Mesendoderm (in vitro differentiated cells): ENCODE measurements at regions not wholly inside any gene's neighbourhood (a gene's known extent, or its start where the extent isn't known, plus 50 kb on each side); places are given as distances from the start of the nearest gene placed in this dataset.

ENCODE experiments used
- DNase-seq: peaks from one replicate; pipeline ENCODE4 v3.0.0; 2013
- H2AK5ac ChIP-seq: 2 replicates; pipeline ENCODE4 v1.6.1; 2013; ENCODE audit warnings: low read length, inconsistent platforms
- H2BK120ac ChIP-seq: 2 replicates; pipeline ENCODE4 v1.6.1; 2013; ENCODE audit warnings: low read depth, mild to moderate bottlenecking, low read length, moderate library complexity, mixed read lengths
- H2BK15ac ChIP-seq: replicated peaks from 2 replicates; pipeline ENCODE4 v1.6.1; 2013; ENCODE audit warnings: low read depth, mild to moderate bottlenecking, moderate library complexity
- H2BK5ac ChIP-seq: 2 replicates; pipeline ENCODE4 v1.6.1; 2013; ENCODE audit warnings: low read length, inconsistent platforms
- H3K18ac ChIP-seq: 2 replicates; pipeline ENCODE4 v1.6.1; 2013; ENCODE audit warnings: mild to moderate bottlenecking, low read length, mixed read lengths
- H3K23ac ChIP-seq: one replicate; pipeline ENCODE4 v1.6.1; 2013; ENCODE audit warnings: low read length
- H3K27ac ChIP-seq: 2 replicates; pipeline ENCODE4 v1.5.1; 2013; ENCODE audit warnings: low read depth, mild to moderate bottlenecking, inconsistent platforms, low read length, moderate library complexity
- H3K27me3 ChIP-seq: 2 replicates; pipeline ENCODE4 v1.6.1; 2013; ENCODE audit warnings: low read length, control low read depth, mild to moderate bottlenecking, inconsistent platforms; ENCODE audit not compliant: insufficient read depth, poor library complexity
- H3K36me3 ChIP-seq: 2 replicates; pipeline ENCODE4 v1.6.1; 2013; ENCODE audit warnings: low read length, inconsistent platforms; ENCODE audit not compliant: control insufficient read depth, insufficient read depth
- H3K4ac ChIP-seq: one replicate; pipeline ENCODE4 v1.6.1; 2013; ENCODE audit warnings: low read depth, mild to moderate bottlenecking, low read length, moderate library complexity
- H3K4me1 ChIP-seq: 2 replicates; pipeline ENCODE4 v1.6.1; 2013; ENCODE audit warnings: low read depth, low read length, inconsistent platforms; ENCODE audit not compliant: control insufficient read depth
- H3K4me2 ChIP-seq: 2 replicates; pipeline ENCODE4 v1.6.1; 2013; ENCODE audit warnings: low read length
- H3K4me3 ChIP-seq: 2 replicates; pipeline ENCODE4 v1.5.1; 2013; ENCODE audit warnings: mild to moderate bottlenecking, low read length
- H3K56ac ChIP-seq: one replicate; pipeline ENCODE4 v1.6.1; 2013; ENCODE audit warnings: low read length
- H3K79me1 ChIP-seq: 2 replicates; pipeline ENCODE4 v1.6.1; 2013; ENCODE audit warnings: low read length, inconsistent platforms
- H3K79me2 ChIP-seq: 2 replicates; pipeline ENCODE4 v1.6.1; 2013; ENCODE audit warnings: mild to moderate bottlenecking, low read length; ENCODE audit not compliant: control insufficient read depth, insufficient read depth
- H3K9ac ChIP-seq: 2 replicates; pipeline ENCODE4 v1.6.1; 2013; ENCODE audit warnings: low read length, inconsistent platforms
- H4K5ac ChIP-seq: one replicate; pipeline ENCODE4 v1.6.1; 2013; ENCODE audit warnings: low read length
- H4K8ac ChIP-seq: one replicate; pipeline ENCODE4 v1.6.1; 2013; ENCODE audit warnings: low read depth, mild to moderate bottlenecking, control low read depth, low read length, moderate library complexity
- WGBS: extraction: QIAGEN DNeasy Blood & Tissue Kit; methylation state at CpG from one replicate; pipeline ENCODE4 v1.1.7; 2013; ENCODE audit warnings: low lambda C conversion rate, missing lambda C conversion rate; ENCODE audit not compliant: insufficient coverage; ENCODE audit errors: extremely low coverage; 5-methylcytosine and 5-hydroxymethylcytosine counted together

GRCh38 chr20:24316731-24317130, 152.7 kb upstream of the SYNDIG1 start:
- H3K4me1 ChIP-seq, result no peaks in the 10 kb centered on the region
- WGBS, result no CpG with 5 or more reads among the region's 2 CpGs

GRCh38 chr20:24314053-24314452, 155.4 kb upstream of the SYNDIG1 start:
- DNase-seq, result no peak

More at GRCh38 chr20:24316731-24317130, 152.7 kb upstream of the SYNDIG1 start:
- no peak for DNase-seq
- Histone ChIP-seq H2BK15ac (no peak overlapping the region), H2BK120ac (no peak overlapping the region), H3K4ac (no peak overlapping the region), H2BK5ac (no peak overlapping the region), H3K18ac (no peak overlapping the region), H3K79me1 (no peaks in the 10 kb centered on the region), H3K27me3 (no peaks in the 10 kb centered on the region), H3K27ac (no peak overlapping the region), H3K79me2 (no peaks in the 10 kb centered on the region), H3K36me3 (no peaks in the 10 kb centered on the region), H3K4me2 (no peak overlapping the region), H3K56ac (no peak overlapping the region), H3K4me3 (no peak overlapping the region), H4K5ac (no peak overlapping the region), H3K9ac (no peak overlapping the region), H3K23ac (no peak overlapping the region), H4K8ac (no peak overlapping the region), H2AK5ac (no peak overlapping the region)

GRCh38 chr20:24309596-24309995, 159.8 kb upstream of the SYNDIG1 start:
- no peak overlapping the region for H4K8ac ChIP-seq
- no peak overlapping the region for H4K5ac ChIP-seq
- H3K56ac ChIP-seq, result no peak overlapping the region
- H3K4me2 ChIP-seq, result no peak overlapping the region
- H2AK5ac ChIP-seq, result no peak overlapping the region
- no CpG with 5 or more reads among the region's 2 CpGs for WGBS
- no peak overlapping the region for H3K9ac ChIP-seq
- H3K27ac ChIP-seq, result no peak overlapping the region
- H2BK5ac ChIP-seq, result no peak overlapping the region
- H3K79me2 ChIP-seq, result no peaks in the 10 kb centered on the region
- peak; percentile 29 for DNase-seq
- H3K23ac ChIP-seq, result no peak overlapping the region
- H3K79me1 ChIP-seq, result no peaks in the 10 kb centered on the region
- H3K4me1 ChIP-seq, result no peaks in the 10 kb centered on the region
- H3K18ac ChIP-seq, result no peak overlapping the region
- H2BK15ac ChIP-seq, result no peak overlapping the region
- H3K4ac ChIP-seq, result no peak overlapping the region
- H2BK120ac ChIP-seq, result no peak overlapping the region
- no peaks in the 10 kb centered on the region for H3K36me3 ChIP-seq
- H3K4me3 ChIP-seq, result no peak overlapping the region
- H3K27me3 ChIP-seq, result no peaks in the 10 kb centered on the region

More at GRCh38 chr20:24314053-24314452, 155.4 kb upstream of the SYNDIG1 start:
- Histone ChIP-seq H2BK5ac (no peak overlapping the region), H3K27ac (no peak overlapping the region), H3K56ac (no peak overlapping the region), H3K18ac (no peak overlapping the region), H2BK15ac (no peak overlapping the region), H3K4me1 (no peaks in the 10 kb centered on the region), H3K23ac (no peak overlapping the region), H3K4ac (no peak overlapping the region), H3K4me2 (no peak overlapping the region), H3K79me2 (no peaks in the 10 kb centered on the region), H3K9ac (no peak overlapping the region), H3K27me3 (no peaks in the 10 kb centered on the region), H3K79me1 (no peaks in the 10 kb centered on the region), H4K5ac (no peak overlapping the region), H3K36me3 (no peaks in the 10 kb centered on the region), H3K4me3 (no peak overlapping the region), H4K8ac (no peak overlapping the region), H2AK5ac (no peak overlapping the region), H2BK120ac (no peak overlapping the region)
- WGBS, result no CpG with 5 or more reads among the region's 4 CpGs

GRCh38 chr20:24305371-24305770, 164.1 kb upstream of the SYNDIG1 start:
- no peak overlapping the region for H2BK120ac ChIP-seq
- H3K27me3 ChIP-seq, result no peaks in the 10 kb centered on the region
- no peak overlapping the region for H3K18ac ChIP-seq
- H3K79me1 ChIP-seq, result no peaks in the 10 kb centered on the region
- H3K79me2 ChIP-seq, result no peaks in the 10 kb centered on the region
- no peak overlapping the region for H2BK5ac ChIP-seq
- H3K56ac ChIP-seq, result no peak overlapping the region
- no CpG with 5 or more reads among the region's 6 CpGs for WGBS
- no peak overlapping the region for H3K4me2 ChIP-seq
- no peak overlapping the region for H3K27ac ChIP-seq
- H3K4ac ChIP-seq, result no peak overlapping the region
- H3K36me3 ChIP-seq, result no peaks in the 10 kb centered on the region
- H2BK15ac ChIP-seq, result no peak overlapping the region
- H3K4me1 ChIP-seq, result no peaks in the 10 kb centered on the region
- H3K4me3 ChIP-seq, result no peak overlapping the region
- no peak for DNase-seq
- H3K9ac ChIP-seq, result no peak overlapping the region
- H4K5ac ChIP-seq, result no peak overlapping the region
- no peak overlapping the region for H2AK5ac ChIP-seq
- H3K23ac ChIP-seq, result no peak overlapping the region
- no peak overlapping the region for H4K8ac ChIP-seq

- Histone ChIP-seq H3K4me3 (no peak overlapping the region), H3K79me1 (no peaks in the 10 kb centered on the region), H2BK15ac (no peak overlapping the region), H3K23ac (no peak overlapping the region), H3K4ac (no peak overlapping the region), H3K4me1 (no peaks in the 10 kb centered on the region), H4K5ac (no peak overlapping the region), H3K56ac (no peak overlapping the region), H2AK5ac (no peak overlapping the region), H3K79me2 (no peaks in the 10 kb centered on the region), H2BK120ac (no peak overlapping the region), H3K27me3 (no peaks in the 10 kb centered on the region), H3K4me2 (no peak overlapping the region), H3K36me3 (no peaks in the 10 kb centered on the region), H3K18ac (no peak overlapping the region), H4K8ac (no peak overlapping the region), H3K27ac (no peak overlapping the region), H3K9ac (no peak overlapping the region), H2BK5ac (no peak overlapping the region)
- WGBS, result no CpG with 5 or more reads among the region's 2 CpGs
- no peak for DNase-seq
Measured at GRCh38 chr20:24304291-24304690, 165.1 kb upstream of the SYNDIG1 start.

- Histone ChIP-seq H3K79me2 (no peaks in the 10 kb centered on the region), H3K4me1 (no peaks in the 10 kb centered on the region), H2AK5ac (no peak overlapping the region), H3K4ac (no peak overlapping the region), H3K9ac (no peak overlapping the region), H2BK120ac (no peak overlapping the region), H3K56ac (no peak overlapping the region), H2BK5ac (no peak overlapping the region), H3K36me3 (no peaks in the 10 kb centered on the region), H4K8ac (no peak overlapping the region), H3K18ac (no peak overlapping the region), H3K79me1 (no peaks in the 10 kb centered on the region), H2BK15ac (no peak overlapping the region), H3K4me2 (no peak overlapping the region), H3K27me3 (no peaks in the 10 kb centered on the region), H3K4me3 (no peak overlapping the region), H3K27ac (no peak overlapping the region), H3K23ac (no peak overlapping the region), H4K5ac (no peak overlapping the region)
- no CpG with 5 or more reads among the region's 14 CpGs for WGBS
- DNase-seq, result peak; percentile 30
Measured at GRCh38 chr20:24303393-24304170, 165.8 kb upstream of the SYNDIG1 start.
